ENCODE measurements at regions not wholly inside any gene's neighbourhood (a gene's known extent, or its start where the extent isn't known, plus 50 kb on each side); places are given as distances from the start of the nearest gene placed in this dataset.

- Histone ChIP-seq H3K4me1 (no peaks in the 10 kb centered on the region), H3K27me3 (ENCODE audit: insufficient read depth in 3 of 3, low read length in 2 of 3) (no peaks in the 10 kb centered on the region), H3K27ac (no peak overlapping the region), H3K9me3 (no peaks in the 10 kb centered on the region), H3K4me3 (no peak overlapping the region), H3K36me3 (ENCODE audit: insufficient read depth in 1 of 2, low read depth in 1 of 2) (no peaks in the 10 kb centered on the region)
- no peak for ATAC-seq
- DNase-seq = no peak
- WGBS, 3 donors = 75 to 78% (median 77%) methylated on average over 5 of the region's 5 CpGs
- TF ChIP-seq CTCF (IDR thresholded peaks at IDR 0.05) = no peak
- intact Hi-C loops (cut with DNase I) = no loop called here
Observed at GRCh38 chr5:171709930-171710329, 75.7 kb upstream of the SMIM23 start.

GRCh38 chr5:171710451-171711024 is 75.1 kb upstream of the SMIM23 start:
- Histone ChIP-seq H3K27me3 (ENCODE audit: insufficient read depth in 3 of 3, low read length in 2 of 3) (no peaks in the 10 kb centered on the region), H3K36me3 (ENCODE audit: insufficient read depth in 1 of 2, low read depth in 1 of 2) (no peaks in the 10 kb centered on the region), H3K4me1 (no peaks in the 10 kb centered on the region), H3K9me3 (no peaks in the 10 kb centered on the region), H3K4me3 (no peak overlapping the region), H3K27ac (no peak overlapping the region)
- WGBS, 3 donors = 84 to 90% (median 84%) methylated on average over 5 of the region's 5 CpGs
- ATAC-seq (no peak), DNase-seq (no peak)
- TF ChIP-seq CTCF (IDR thresholded peaks at IDR 0.05) = no peak
- intact Hi-C loops (cut with DNase I) = no loop called here

GRCh38 chr5:171711571-171711970 is 74.0 kb upstream of the SMIM23 start:
- TF ChIP-seq CTCF (IDR thresholded peaks at IDR 0.05) = no peak
- Histone ChIP-seq H3K4me3 (no peak overlapping the region), H3K27me3 (ENCODE audit: insufficient read depth in 3 of 3, low read length in 2 of 3) (peaks cover 0 to 3% (median 0%) of the 10 kb centered on the region in 3 donors), H3K27ac (no peak overlapping the region), H3K9me3 (no peaks in the 10 kb centered on the region), H3K36me3 (ENCODE audit: insufficient read depth in 1 of 2, low read depth in 1 of 2) (no peaks in the 10 kb centered on the region), H3K4me1 (no peaks in the 10 kb centered on the region)
- intact Hi-C loops (cut with DNase I) = no loop called here
- ATAC-seq (no peak), DNase-seq (no peak)
- 83 to 88% (median 86%) methylated on average over 6 of the region's 6 CpGs for WGBS, 3 donors

- intact Hi-C loops (cut with DNase I) = no loop called here
Observed at GRCh38 chr5:171712616-171713015, 73.0 kb upstream of the SMIM23 start.

More at GRCh38 chr5:171712616-171713015, 73.0 kb upstream of the SMIM23 start:
- no peak for TF ChIP-seq CTCF (IDR thresholded peaks at IDR 0.05)
- Histone ChIP-seq H3K36me3 (ENCODE audit: insufficient read depth in 1 of 2, low read depth in 1 of 2) (no peaks in the 10 kb centered on the region), H3K4me1 (no peaks in the 10 kb centered on the region), H3K9me3 (no peaks in the 10 kb centered on the region), H3K4me3 (no peak overlapping the region), H3K27me3 (ENCODE audit: insufficient read depth in 3 of 3, low read length in 2 of 3) (peaks cover 0 to 3% (median 0%) of the 10 kb centered on the region in 3 donors), H3K27ac (no peak overlapping the region)
- no peak for DNase-seq
- WGBS, 3 donors = 36 to 58% (median 46%) methylated on average over 4 of the region's 4 CpGs
- ATAC-seq = no peak
